SK-N-SH treated with all-trans-retinoic acid at 6 μM for 48 hours (cell line): ENCODE measurements at regions not wholly inside any gene's neighbourhood (a gene's known extent, or its start where the extent isn't known, plus 50 kb on each side); places are given as distances from the start of the nearest gene placed in this dataset.

ENCODE experiments used
- BACH2 ChIP-seq: fragments of 250-450 bp; sonication (Bioruptor Pico); IDR thresholded peaks from 2 replicates; pipeline ENCODE4 v1.9.0; 2021; ENCODE audit warnings: mild to moderate bottlenecking, borderline replicate concordance
- ISL1 ChIP-seq: fragments of 250-450 bp; sonication (Bioruptor Pico); IDR thresholded peaks from 2 replicates; pipeline ENCODE4 v2.1.2; 2022; ENCODE audit warnings: mild to moderate bottlenecking, moderate library complexity
- TOX ChIP-seq: fragments of 250-450 bp; sonication (Bioruptor Pico); IDR thresholded peaks from 2 replicates; pipeline ENCODE4 v1.8.0; 2021; ENCODE audit warnings: mild to moderate bottlenecking, moderate library complexity, borderline replicate concordance
- ZFP3 ChIP-seq: fragments of 250-450 bp; sonication (Bioruptor Pico); IDR thresholded peaks from 2 replicates; pipeline ENCODE4 v1.5.0; 2020; ENCODE audit warnings: mild to moderate bottlenecking, moderate library complexity
- ZNF565 ChIP-seq: fragments of 450-650 bp; formaldehyde crosslinking; conservative IDR thresholded peaks from 2 replicates; pipeline ENCODE4 v1.5.0; 2020; ENCODE audit warnings: low read depth, mild to moderate bottlenecking, moderate library complexity
- TF ChIP-seq, protein P1 (sequence below): fragments of 250-450 bp; sonication (Bioruptor Pico); IDR thresholded peaks from 2 replicates; pipeline ENCODE4 v1.5.1; 2020; ENCODE audit warnings: low read depth, mild to moderate bottlenecking, moderate library complexity
- TF ChIP-seq, protein P2 (sequence below): fragments of 250-450 bp; sonication (Bioruptor Pico); IDR thresholded peaks from 2 replicates; pipeline ENCODE4 v1.5.0; 2020; ENCODE audit warnings: mild to moderate bottlenecking, moderate library complexity

DNA sequence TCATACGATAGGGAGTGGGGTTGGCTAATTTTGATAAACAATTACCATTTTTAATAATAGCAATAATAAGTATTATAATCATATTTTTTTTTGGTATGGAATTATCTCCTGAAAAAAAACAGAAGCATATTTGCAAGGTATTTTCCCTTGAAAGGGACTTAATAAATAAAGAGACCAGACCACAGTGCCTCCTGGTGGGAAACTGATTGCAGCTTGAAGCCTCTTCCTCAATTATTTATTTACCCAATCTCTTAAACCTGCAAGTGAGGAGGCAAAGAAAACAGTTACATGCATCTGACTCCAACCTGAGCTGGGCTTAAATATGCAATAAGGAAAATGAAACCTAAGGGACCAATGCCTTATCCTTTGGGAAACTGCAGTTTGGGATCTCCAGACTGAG lies 388.1 kb upstream of the ACO1 start:
- TF ChIP-seq ZFP3 (CRISPR knock-in tag) (no peak), ISL1 (CRISPR knock-in tag) (no peak), ZNF565 (CRISPR knock-in tag) (no peak), BACH2 (no peak), TOX (CRISPR knock-in tag) (no peak)
- TF ChIP-seq, protein P1, sequence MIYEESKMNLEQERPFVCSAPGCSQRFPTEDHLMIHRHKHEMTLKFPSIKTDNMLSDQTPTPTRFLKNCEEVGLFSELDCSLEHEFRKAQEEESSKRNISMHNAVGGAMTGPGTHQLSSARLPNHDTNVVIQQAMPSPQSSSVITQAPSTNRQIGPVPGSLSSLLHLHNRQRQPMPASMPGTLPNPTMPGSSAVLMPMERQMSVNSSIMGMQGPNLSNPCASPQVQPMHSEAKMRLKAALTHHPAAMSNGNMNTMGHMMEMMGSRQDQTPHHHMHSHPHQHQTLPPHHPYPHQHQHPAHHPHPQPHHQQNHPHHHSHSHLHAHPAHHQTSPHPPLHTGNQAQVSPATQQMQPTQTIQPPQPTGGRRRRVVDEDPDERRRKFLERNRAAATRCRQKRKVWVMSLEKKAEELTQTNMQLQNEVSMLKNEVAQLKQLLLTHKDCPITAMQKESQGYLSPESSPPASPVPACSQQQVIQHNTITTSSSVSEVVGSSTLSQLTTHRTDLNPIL, result no peak
- TF ChIP-seq, protein P2, sequence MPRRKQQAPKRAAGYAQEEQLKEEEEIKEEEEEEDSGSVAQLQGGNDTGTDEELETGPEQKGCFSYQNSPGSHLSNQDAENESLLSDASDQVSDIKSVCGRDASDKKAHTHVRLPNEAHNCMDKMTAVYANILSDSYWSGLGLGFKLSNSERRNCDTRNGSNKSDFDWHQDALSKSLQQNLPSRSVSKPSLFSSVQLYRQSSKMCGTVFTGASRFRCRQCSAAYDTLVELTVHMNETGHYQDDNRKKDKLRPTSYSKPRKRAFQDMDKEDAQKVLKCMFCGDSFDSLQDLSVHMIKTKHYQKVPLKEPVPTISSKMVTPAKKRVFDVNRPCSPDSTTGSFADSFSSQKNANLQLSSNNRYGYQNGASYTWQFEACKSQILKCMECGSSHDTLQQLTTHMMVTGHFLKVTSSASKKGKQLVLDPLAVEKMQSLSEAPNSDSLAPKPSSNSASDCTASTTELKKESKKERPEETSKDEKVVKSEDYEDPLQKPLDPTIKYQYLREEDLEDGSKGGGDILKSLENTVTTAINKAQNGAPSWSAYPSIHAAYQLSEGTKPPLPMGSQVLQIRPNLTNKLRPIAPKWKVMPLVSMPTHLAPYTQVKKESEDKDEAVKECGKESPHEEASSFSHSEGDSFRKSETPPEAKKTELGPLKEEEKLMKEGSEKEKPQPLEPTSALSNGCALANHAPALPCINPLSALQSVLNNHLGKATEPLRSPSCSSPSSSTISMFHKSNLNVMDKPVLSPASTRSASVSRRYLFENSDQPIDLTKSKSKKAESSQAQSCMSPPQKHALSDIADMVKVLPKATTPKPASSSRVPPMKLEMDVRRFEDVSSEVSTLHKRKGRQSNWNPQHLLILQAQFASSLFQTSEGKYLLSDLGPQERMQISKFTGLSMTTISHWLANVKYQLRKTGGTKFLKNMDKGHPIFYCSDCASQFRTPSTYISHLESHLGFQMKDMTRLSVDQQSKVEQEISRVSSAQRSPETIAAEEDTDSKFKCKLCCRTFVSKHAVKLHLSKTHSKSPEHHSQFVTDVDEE (CRISPR knock-in tag), result no peak
